IMR-90 (cell line): ENCODE measurements at regions not wholly inside any gene's neighbourhood (a gene's known extent, or its start where the extent isn't known, plus 50 kb on each side); places are given as distances from the start of the nearest gene placed in this dataset.

ENCODE experiments used
- ATAC-seq: fragments of 200-7000 bp; cut with Tn5 transposase; 2 replicates; pipeline ENCODE4 v1.9.1; 2020; ENCODE audit warnings: low read depth, mild to moderate bottlenecking, moderate library complexity
- BruUV-seq: library from RNA; stranded (reverse); fragments of 400-500 nt; replicated peaks from 2 replicates; lab custom pipeline; 2021; lab: Mats Ljungman, UMichigan
- CTCF ChIA-PET: fragments of 300-600 bp; formaldehyde crosslinking; extraction: SDS; loops from one replicate; lab custom pipeline; 2021; ENCODE audit warnings: antibody characterized with exemption; lab: Yijun Ruan, JAX
- POLR2A ChIA-PET: fragments of 300-600 bp; sonication (Branson Sonifier 250); formaldehyde crosslinking; loops from one replicate; lab custom pipeline; 2022; ENCODE audit warnings: antibody characterized with exemption; ENCODE audit not compliant: unreplicated experiment; lab: Charles Lee
- DNase-seq: peaks from one replicate; pipeline ENCODE4 v3.0.0; 2013
- H2AFZ ChIP-seq: replicated peaks from 2 replicates; pipeline ENCODE3; 2013; ENCODE audit warnings: low read length, mild to moderate bottlenecking; ENCODE audit not compliant: poor library complexity
- H2AK5ac ChIP-seq: 2 replicates; pipeline ENCODE4 v1.6.1; 2013; ENCODE audit warnings: low read depth, low read length, inconsistent platforms
- H2AK9ac ChIP-seq: replicated peaks from 2 replicates; pipeline ENCODE3; 2013; ENCODE audit warnings: mild to moderate bottlenecking, low read depth, low read length, moderate library complexity; ENCODE audit not compliant: poor library complexity
- H2BK120ac ChIP-seq: 2 replicates; pipeline ENCODE4 v1.6.1; 2013; ENCODE audit warnings: low read depth, low read length, inconsistent platforms
- H2BK15ac ChIP-seq: 3 replicates; pipeline ENCODE4 v1.6.1; 2013; ENCODE audit warnings: low read depth, low read length, inconsistent platforms
- H2BK20ac ChIP-seq: 2 replicates; pipeline ENCODE4 v1.6.1; 2013; ENCODE audit warnings: low read depth, mild to moderate bottlenecking, inconsistent platforms, low read length, moderate library complexity
- H2BK5ac ChIP-seq: 2 replicates; pipeline ENCODE4 v1.6.1; 2013; ENCODE audit warnings: mild to moderate bottlenecking, low read depth, low read length, inconsistent platforms; ENCODE audit not compliant: poor library complexity, severe bottlenecking
- H3K14ac ChIP-seq: replicated peaks from 2 replicates; pipeline ENCODE4 v1.6.1; 2013; ENCODE audit warnings: low read depth, low read length, inconsistent platforms
- H3K18ac ChIP-seq: 2 replicates; pipeline ENCODE4 v1.6.1; 2013; ENCODE audit warnings: low read depth, low read length, control low read depth
- H3K23ac ChIP-seq: 2 replicates; pipeline ENCODE4 v1.6.1; 2013; ENCODE audit warnings: low read depth, low read length, inconsistent platforms
- H3K27ac ChIP-seq: 2 replicates; pipeline ENCODE4 v1.5.1; 2013; ENCODE audit warnings: mild to moderate bottlenecking, control low read depth, low read length; ENCODE audit not compliant: insufficient read depth
- H3K27me3 ChIP-seq: 2 replicates; pipeline ENCODE4 v1.6.1; 2013; ENCODE audit warnings: low read length; ENCODE audit not compliant: control insufficient read depth, insufficient read depth
- H3K36me3 ChIP-seq: 2 replicates; pipeline ENCODE4 v1.6.1; 2013; ENCODE audit warnings: low read length, mixed read lengths; ENCODE audit not compliant: control insufficient read depth, insufficient read depth
- H3K4ac ChIP-seq: 2 replicates; pipeline ENCODE4 v1.6.1; 2013; ENCODE audit warnings: low read depth, low read length, inconsistent platforms
- H3K4me1 ChIP-seq: 2 replicates; pipeline ENCODE4 v1.6.1; 2013; ENCODE audit warnings: low read length, mixed read lengths; ENCODE audit not compliant: control insufficient read depth, insufficient read depth
- H3K4me2 ChIP-seq: 2 replicates; pipeline ENCODE4 v1.6.1; 2013; ENCODE audit warnings: low read depth, mild to moderate bottlenecking, control low read depth, low read length, moderate library complexity
- H3K4me3 ChIP-seq: 2 replicates; pipeline ENCODE4 v1.5.1; 2013; ENCODE audit warnings: low read depth, mild to moderate bottlenecking, control low read depth, low read length, moderate library complexity; ENCODE audit not compliant: insufficient read depth
- H3K56ac ChIP-seq: 2 replicates; pipeline ENCODE4 v1.6.1; 2013; ENCODE audit warnings: low read length, inconsistent platforms; ENCODE audit not compliant: insufficient read depth; ENCODE audit errors: extremely low read depth
- H3K79me1 ChIP-seq, 2 experiments: 2 replicates each; pipeline ENCODE4 v1.6.1; 2013; ENCODE audit warnings: low read length in 2 of 2, inconsistent platforms in 1 of 2, low read depth in 1 of 2
- H3K9ac ChIP-seq: 2 replicates; pipeline ENCODE4 v1.6.1; 2013; ENCODE audit warnings: low read depth, low read length, control low read depth
- H3K9me1 ChIP-seq: 2 replicates; pipeline ENCODE4 v1.6.1; 2013; ENCODE audit warnings: low read length, inconsistent platforms; ENCODE audit not compliant: insufficient read depth
- H3K9me3 ChIP-seq: 2 replicates; pipeline ENCODE4 v1.6.1; 2013; ENCODE audit warnings: low read length; ENCODE audit not compliant: control insufficient read depth, insufficient read depth
- H4K20me1 ChIP-seq: 2 replicates; pipeline ENCODE4 v1.6.1; 2013; ENCODE audit warnings: low read length, inconsistent platforms; ENCODE audit not compliant: insufficient read depth
- H4K5ac ChIP-seq: 2 replicates; pipeline ENCODE4 v1.6.1; 2013; ENCODE audit warnings: mild to moderate bottlenecking, low read depth, low read length, control low read depth
- H4K8ac ChIP-seq, 2 experiments: 2 replicates each; pipeline ENCODE4 v1.6.1; 2013; ENCODE audit warnings: low read depth in 2 of 2, low read length in 2 of 2, control low read depth in 1 of 2, inconsistent platforms in 1 of 2
- H4K91ac ChIP-seq: 2 replicates; pipeline ENCODE4 v1.6.1; 2013; ENCODE audit warnings: low read depth, low read length, inconsistent platforms; ENCODE audit not compliant: insufficient read depth
- BHLHE40 ChIP-seq: fragments of 150-350 bp; IDR thresholded peaks from 2 replicates; pipeline ENCODE4 v1.6.1; 2016; ENCODE audit warnings: mild to moderate bottlenecking, low read depth, low read length
- MAFK ChIP-seq: IDR thresholded peaks from 2 replicates; pipeline ENCODE4 v1.6.1; 2012; ENCODE audit warnings: low read depth, low read length, improper control_type of control experiment
- MAZ ChIP-seq: IDR thresholded peaks from 2 replicates; pipeline ENCODE4 v1.6.1; 2012; ENCODE audit warnings: low read depth, mild to moderate bottlenecking, low read length, improper control_type of control experiment, moderate library complexity, borderline replicate concordance
- MXI1 ChIP-seq: IDR thresholded peaks from 2 replicates; pipeline ENCODE4 v1.6.1; 2012; ENCODE audit warnings: low read depth, mild to moderate bottlenecking, low read length, moderate library complexity, borderline replicate concordance
- POLR2A ChIP-seq: IDR thresholded peaks from 2 replicates; pipeline ENCODE4 v1.6.1; 2012; ENCODE audit warnings: mild to moderate bottlenecking, low read depth, low read length
- RAD21 ChIP-seq: IDR thresholded peaks from 2 replicates; pipeline ENCODE4 v1.6.1; 2012; ENCODE audit warnings: low read length, improper control_type of control experiment
- RFX5 ChIP-seq: IDR thresholded peaks from 2 replicates; pipeline ENCODE4 v1.8.0; 2012; ENCODE audit warnings: low read depth, mild to moderate bottlenecking, low read length, moderate library complexity
- WGBS, 2 experiments: methylation state at CpG; one replicate each; pipeline versions ENCODE4 v1.1.5 to v1.1.7; 2013; ENCODE audit warnings: missing lambda C conversion rate in 2 of 2; ENCODE audit not compliant: insufficient read length in 1 of 2; ENCODE audit errors: extremely low coverage in 2 of 2; 5-methylcytosine and 5-hydroxymethylcytosine counted together
- dilution Hi-C: fragments of 300-500 bp; cut with HindIII; formaldehyde crosslinking; loops from one replicate; pipeline ENCODE4 v1.14.3; 2018; ENCODE audit warnings: low sequenced_read_pairs; ENCODE audit not compliant: unreplicated experiment
- in situ Hi-C: fragments of 300-500 bp; cut with MboI; formaldehyde crosslinking; loops from 3 replicates; pipeline ENCODE4 v1.14.3; 2019; ENCODE audit warnings: low sequenced_read_pairs, inconsistent platforms, mixed read lengths
- intact Hi-C: fragments of 100-400 bp; cut with micrococcal nuclease; formaldehyde crosslinking; loops from 2 replicates; pipeline ENCODE4 v1.10.0; 2022
- TF ChIP-seq, protein P1 (sequence below): fragments of 150-350 bp; IDR thresholded peaks from 2 replicates; pipeline ENCODE4 v1.6.1; 2017; ENCODE audit warnings: mild to moderate bottlenecking, antibody characterized with exemption, low read length, low read depth
- TF ChIP-seq, protein P2 (sequence below): fragments of 150-350 bp; IDR thresholded peaks from 2 replicates; pipeline ENCODE4 v1.6.1; 2016; ENCODE audit warnings: low read depth, mild to moderate bottlenecking, low read length, moderate library complexity, borderline replicate concordance
- TF ChIP-seq, protein P3 (sequence below): conservative IDR thresholded peaks from 2 replicates; pipeline ENCODE4 v1.5.1; 2012; ENCODE audit warnings: mild to moderate bottlenecking, low read depth, low read length, improper control_type of control experiment

DNA sequence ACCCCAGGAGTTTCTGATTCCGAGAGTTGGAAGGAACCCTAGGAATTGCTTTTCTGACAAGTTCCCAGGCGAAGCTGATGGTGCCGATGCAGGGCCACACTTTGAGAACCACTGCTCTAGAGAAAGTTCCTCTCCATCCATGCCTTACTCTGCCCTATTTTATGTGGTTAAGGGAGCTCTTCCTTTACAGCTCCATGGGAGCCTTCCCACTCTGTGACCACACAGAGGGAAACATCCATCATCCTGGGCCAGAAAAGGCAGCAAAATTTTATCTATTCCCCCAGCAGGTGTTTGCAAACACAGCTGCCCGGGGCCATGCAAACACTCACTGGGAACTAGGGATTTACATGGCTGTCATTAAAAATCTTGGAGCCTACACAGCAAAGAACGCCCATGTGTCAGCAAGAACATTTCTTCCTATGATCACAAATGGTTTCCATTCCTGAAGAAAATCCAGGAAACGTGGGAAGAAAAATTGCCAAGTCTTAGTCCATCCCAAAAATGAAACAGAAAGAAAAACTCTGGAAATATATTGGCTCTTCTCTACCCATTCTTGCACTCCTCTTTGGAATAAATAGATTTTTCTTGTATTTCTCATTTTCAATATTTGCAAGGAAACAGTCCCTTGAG is 252.7 kb downstream of the PMP22 start:
- Histone ChIP-seq H4K8ac (no peak overlapping the region), H2BK15ac (no peak overlapping the region), H4K91ac (no peak overlapping the region), H2BK5ac (no peak overlapping the region), H4K5ac (no peak overlapping the region), H2BK20ac (no peak overlapping the region), H3K9me1 (no peaks in the 10 kb centered on the region), H3K27ac (no peak overlapping the region), H2AK5ac (no peak overlapping the region), H2BK120ac (no peak overlapping the region), H3K4me2 (no peak overlapping the region), H3K4me3 (no peak overlapping the region), H3K56ac (no peak overlapping the region), H3K23ac (no peak overlapping the region), H3K14ac (no peak overlapping the region), H2AK9ac (no peak overlapping the region), H3K27me3 (peaks cover 13% of the 10 kb centered on the region; the same call in 1 of the 2 replicates), H3K9ac (no peak overlapping the region), H3K79me1 (no peaks in the 10 kb centered on the region), H3K36me3 (no peaks in the 10 kb centered on the region), H3K4me1 (no peaks in the 10 kb centered on the region), H2AFZ (no peak overlapping the region), H4K20me1 (no peaks in the 10 kb centered on the region), H3K18ac (no peak overlapping the region), H3K4ac (no peak overlapping the region), H3K9me3 (no peaks in the 10 kb centered on the region)
- dilution Hi-C loops: no loop called here
- intact Hi-C loops: no loop called here
- ATAC-seq (no peak), DNase-seq (no peak)
- no CpG with 5 or more reads among the region's 6 CpGs for WGBS, 2 experiments
- POLR2A ChIA-PET: no interaction called here
- TF ChIP-seq, protein P1, sequence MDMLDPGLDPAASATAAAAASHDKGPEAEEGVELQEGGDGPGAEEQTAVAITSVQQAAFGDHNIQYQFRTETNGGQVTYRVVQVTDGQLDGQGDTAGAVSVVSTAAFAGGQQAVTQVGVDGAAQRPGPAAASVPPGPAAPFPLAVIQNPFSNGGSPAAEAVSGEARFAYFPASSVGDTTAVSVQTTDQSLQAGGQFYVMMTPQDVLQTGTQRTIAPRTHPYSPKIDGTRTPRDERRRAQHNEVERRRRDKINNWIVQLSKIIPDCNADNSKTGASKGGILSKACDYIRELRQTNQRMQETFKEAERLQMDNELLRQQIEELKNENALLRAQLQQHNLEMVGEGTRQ: no peak
- TF ChIP-seq MXI1 (no peak), MAZ (no peak), RFX5 (no peak), MAFK (no peak), BHLHE40 (no peak), POLR2A (no peak), RAD21 (no peak)
- TF ChIP-seq, protein P2, sequence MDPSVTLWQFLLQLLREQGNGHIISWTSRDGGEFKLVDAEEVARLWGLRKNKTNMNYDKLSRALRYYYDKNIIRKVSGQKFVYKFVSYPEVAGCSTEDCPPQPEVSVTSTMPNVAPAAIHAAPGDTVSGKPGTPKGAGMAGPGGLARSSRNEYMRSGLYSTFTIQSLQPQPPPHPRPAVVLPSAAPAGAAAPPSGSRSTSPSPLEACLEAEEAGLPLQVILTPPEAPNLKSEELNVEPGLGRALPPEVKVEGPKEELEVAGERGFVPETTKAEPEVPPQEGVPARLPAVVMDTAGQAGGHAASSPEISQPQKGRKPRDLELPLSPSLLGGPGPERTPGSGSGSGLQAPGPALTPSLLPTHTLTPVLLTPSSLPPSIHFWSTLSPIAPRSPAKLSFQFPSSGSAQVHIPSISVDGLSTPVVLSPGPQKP: no peak
- TF ChIP-seq, protein P3, sequence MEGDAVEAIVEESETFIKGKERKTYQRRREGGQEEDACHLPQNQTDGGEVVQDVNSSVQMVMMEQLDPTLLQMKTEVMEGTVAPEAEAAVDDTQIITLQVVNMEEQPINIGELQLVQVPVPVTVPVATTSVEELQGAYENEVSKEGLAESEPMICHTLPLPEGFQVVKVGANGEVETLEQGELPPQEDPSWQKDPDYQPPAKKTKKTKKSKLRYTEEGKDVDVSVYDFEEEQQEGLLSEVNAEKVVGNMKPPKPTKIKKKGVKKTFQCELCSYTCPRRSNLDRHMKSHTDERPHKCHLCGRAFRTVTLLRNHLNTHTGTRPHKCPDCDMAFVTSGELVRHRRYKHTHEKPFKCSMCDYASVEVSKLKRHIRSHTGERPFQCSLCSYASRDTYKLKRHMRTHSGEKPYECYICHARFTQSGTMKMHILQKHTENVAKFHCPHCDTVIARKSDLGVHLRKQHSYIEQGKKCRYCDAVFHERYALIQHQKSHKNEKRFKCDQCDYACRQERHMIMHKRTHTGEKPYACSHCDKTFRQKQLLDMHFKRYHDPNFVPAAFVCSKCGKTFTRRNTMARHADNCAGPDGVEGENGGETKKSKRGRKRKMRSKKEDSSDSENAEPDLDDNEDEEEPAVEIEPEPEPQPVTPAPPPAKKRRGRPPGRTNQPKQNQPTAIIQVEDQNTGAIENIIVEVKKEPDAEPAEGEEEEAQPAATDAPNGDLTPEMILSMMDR: no peak
- CTCF ChIA-PET: no interaction called here
- BruUV-seq: no TSS peak
- in situ Hi-C loops: no loop called here
